ENCODE measurements at regions not wholly inside any gene's neighbourhood (a gene's known extent, or its start where the extent isn't known, plus 50 kb on each side); places are given as distances from the start of the nearest gene placed in this dataset.

GRCh38 chr5:2451100-2451499 is 300.4 kb downstream of the IRX2 start:
- Histone ChIP-seq H3K4me3 (no peak overlapping the region), H3K4me1 (no peaks in the 10 kb centered on the region), H3K27me3 (no peaks in the 10 kb centered on the region), H3K27ac (no peak overlapping the region), H3K36me3 (replicated peaks in 1 of 2; ENCODE audit: insufficient read depth in 1 of 2, low read depth in 2 of 2) (no peaks in the 10 kb centered on the region), H3K9me3 (no peaks in the 10 kb centered on the region)
- TF ChIP-seq CTCF (IDR thresholded peaks at IDR 0.05) = no peak
- no peak for TF ChIP-seq POLR2A (IDR thresholded peaks at IDR 0.05)
- DNase-seq = no peak
- intact Hi-C loops (cut with DNase I) = no loop called here
- ATAC-seq = no peak

DNA sequence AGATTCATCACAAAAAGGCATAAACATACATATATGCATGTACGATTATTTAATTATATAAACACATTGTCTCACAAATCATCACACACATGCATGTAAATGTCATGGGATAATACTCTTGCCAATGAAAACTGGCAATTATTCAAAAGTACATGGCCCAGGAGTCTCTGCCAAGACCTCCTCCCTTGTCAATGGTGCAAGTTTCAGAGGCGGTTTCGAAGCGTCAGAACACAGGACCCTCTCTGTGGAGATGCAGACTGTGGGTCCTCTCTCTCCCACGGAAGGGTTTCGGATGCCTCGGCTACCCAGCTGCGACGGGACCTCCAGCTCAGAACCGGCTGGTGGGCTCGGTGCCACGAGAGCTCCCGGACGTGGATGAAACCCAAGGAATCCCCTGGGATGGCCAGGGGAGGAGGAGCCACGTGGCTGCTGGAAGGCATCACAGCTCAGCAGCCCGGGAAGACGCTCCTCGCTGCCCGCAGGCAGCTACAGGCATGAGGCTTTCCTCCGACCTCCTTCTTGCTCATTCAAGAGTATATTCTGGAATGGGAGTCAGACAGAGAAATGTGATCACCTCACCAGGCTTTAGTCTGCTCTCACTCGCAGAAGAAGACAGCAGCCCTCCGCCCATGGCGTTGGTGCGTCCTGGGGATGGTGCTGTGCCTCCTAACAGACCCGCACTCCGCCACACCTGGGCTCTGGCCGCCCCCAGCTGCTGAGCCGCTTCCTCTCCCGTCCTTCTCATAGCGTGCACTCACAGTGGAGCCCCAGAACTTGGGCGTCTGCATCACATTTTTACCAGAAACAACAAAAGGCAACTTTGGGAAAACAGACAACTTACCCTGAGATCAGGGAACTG is 308.8 kb downstream of the IRX2 start:
- no peaks in the 10 kb centered on the region for H3K36me3 ChIP-seq (replicated peaks in 1 of 2; ENCODE audit: insufficient read depth in 1 of 2, low read depth in 2 of 2)
- no peaks in the 10 kb centered on the region for H3K9me3 ChIP-seq
- H3K4me3 ChIP-seq = no peak overlapping the region
- intact Hi-C loops (cut with DNase I) = no loop called here
- 75 to 80% methylated on average over 5 to 30 of the region's 31 CpGs for WGBS, 2 donors
- H3K27ac ChIP-seq = no peak overlapping the region
- H3K4me1 ChIP-seq = peaks cover 7% of the 10 kb centered on the region
- ATAC-seq = no peak
- TF ChIP-seq POLR2A (IDR thresholded peaks at IDR 0.05) = no peak
- TF ChIP-seq CTCF (IDR thresholded peaks at IDR 0.05) = no peak
- no peaks in the 10 kb centered on the region for H3K27me3 ChIP-seq
- DNase-seq = no peak

GRCh38 chr5:2441495-2442180 is 309.8 kb downstream of the IRX2 start:
- H3K4me1 ChIP-seq = peaks cover 7% of the 10 kb centered on the region
- DNase-seq (peak in 3 of 4 donors; percentile 29 to 51 (median 45)), ATAC-seq (no peak)
- no peak overlapping the region for H3K4me3 ChIP-seq
- no peak overlapping the region for H3K27ac ChIP-seq
- TF ChIP-seq CTCF (IDR thresholded peaks at IDR 0.05) (no peak), POLR2A (IDR thresholded peaks at IDR 0.05) (no peak)
- H3K27me3 ChIP-seq = no peaks in the 10 kb centered on the region
- WGBS, 2 donors = 29 to 30% methylated on average over 14 of the region's 14 CpGs
- H3K36me3 ChIP-seq (replicated peaks in 1 of 2; ENCODE audit: insufficient read depth in 1 of 2, low read depth in 2 of 2) = no peaks in the 10 kb centered on the region
- intact Hi-C loops (cut with DNase I) = no loop called here
- H3K9me3 ChIP-seq = no peaks in the 10 kb centered on the region

GRCh38 chr5:2439608-2440007 is 311.9 kb downstream of the IRX2 start:
- no peak for DNase-seq
- intact Hi-C loops (cut with DNase I) = no loop called here
- 76 to 82% methylated on average over 3 of the region's 3 CpGs for WGBS, 2 donors
- no peak overlapping the region for H3K27ac ChIP-seq
- no peak for TF ChIP-seq POLR2A (IDR thresholded peaks at IDR 0.05)
- TF ChIP-seq CTCF (IDR thresholded peaks at IDR 0.05) = no peak
- no peaks in the 10 kb centered on the region for H3K27me3 ChIP-seq
- no peaks in the 10 kb centered on the region for H3K36me3 ChIP-seq (replicated peaks in 1 of 2; ENCODE audit: insufficient read depth in 1 of 2, low read depth in 2 of 2)
- H3K4me1 ChIP-seq = peaks cover 7% of the 10 kb centered on the region
- H3K9me3 ChIP-seq = no peaks in the 10 kb centered on the region
- no peak for ATAC-seq
- no peak overlapping the region for H3K4me3 ChIP-seq

All from body of pancreas (tissue), 4 donors.